IMR-90 (cell line): ENCODE measurements at regions not wholly inside any gene's neighbourhood (a gene's known extent, or its start where the extent isn't known, plus 50 kb on each side); places are given as distances from the start of the nearest gene placed in this dataset.

Experiments
- ATAC-seq: fragments of 200-7000 bp; cut with Tn5 transposase; 2 replicates; pipeline ENCODE4 v1.9.1; 2020; ENCODE audit warnings: low read depth, mild to moderate bottlenecking, moderate library complexity
- BruUV-seq: library from RNA; stranded (reverse); fragments of 400-500 nt; replicated peaks from 2 replicates; lab custom pipeline; 2021; lab: Mats Ljungman, UMichigan
- CTCF ChIA-PET: fragments of 300-600 bp; formaldehyde crosslinking; extraction: SDS; loops from one replicate; lab custom pipeline; 2021; ENCODE audit warnings: antibody characterized with exemption; lab: Yijun Ruan, JAX
- POLR2A ChIA-PET: fragments of 300-600 bp; sonication (Branson Sonifier 250); formaldehyde crosslinking; loops from one replicate; lab custom pipeline; 2022; ENCODE audit warnings: antibody characterized with exemption; ENCODE audit not compliant: unreplicated experiment; lab: Charles Lee
- DNase-seq: peaks from one replicate; pipeline ENCODE4 v3.0.0; 2013
- H2AFZ ChIP-seq: replicated peaks from 2 replicates; pipeline ENCODE3; 2013; ENCODE audit warnings: low read length, mild to moderate bottlenecking; ENCODE audit not compliant: poor library complexity
- H2AK5ac ChIP-seq: 2 replicates; pipeline ENCODE4 v1.6.1; 2013; ENCODE audit warnings: low read depth, low read length, inconsistent platforms
- H2AK9ac ChIP-seq: replicated peaks from 2 replicates; pipeline ENCODE3; 2013; ENCODE audit warnings: mild to moderate bottlenecking, low read depth, low read length, moderate library complexity; ENCODE audit not compliant: poor library complexity
- H2BK120ac ChIP-seq: 2 replicates; pipeline ENCODE4 v1.6.1; 2013; ENCODE audit warnings: low read depth, low read length, inconsistent platforms
- H2BK15ac ChIP-seq: 3 replicates; pipeline ENCODE4 v1.6.1; 2013; ENCODE audit warnings: low read depth, low read length, inconsistent platforms
- H2BK20ac ChIP-seq: 2 replicates; pipeline ENCODE4 v1.6.1; 2013; ENCODE audit warnings: low read depth, mild to moderate bottlenecking, inconsistent platforms, low read length, moderate library complexity
- H2BK5ac ChIP-seq: 2 replicates; pipeline ENCODE4 v1.6.1; 2013; ENCODE audit warnings: mild to moderate bottlenecking, low read depth, low read length, inconsistent platforms; ENCODE audit not compliant: poor library complexity, severe bottlenecking
- H3K14ac ChIP-seq: replicated peaks from 2 replicates; pipeline ENCODE4 v1.6.1; 2013; ENCODE audit warnings: low read depth, low read length, inconsistent platforms
- H3K18ac ChIP-seq: 2 replicates; pipeline ENCODE4 v1.6.1; 2013; ENCODE audit warnings: low read depth, low read length, control low read depth
- H3K23ac ChIP-seq: 2 replicates; pipeline ENCODE4 v1.6.1; 2013; ENCODE audit warnings: low read depth, low read length, inconsistent platforms
- H3K27ac ChIP-seq: 2 replicates; pipeline ENCODE4 v1.5.1; 2013; ENCODE audit warnings: mild to moderate bottlenecking, control low read depth, low read length; ENCODE audit not compliant: insufficient read depth
- H3K27me3 ChIP-seq: 2 replicates; pipeline ENCODE4 v1.6.1; 2013; ENCODE audit warnings: low read length; ENCODE audit not compliant: control insufficient read depth, insufficient read depth
- H3K36me3 ChIP-seq: 2 replicates; pipeline ENCODE4 v1.6.1; 2013; ENCODE audit warnings: low read length, mixed read lengths; ENCODE audit not compliant: control insufficient read depth, insufficient read depth
- H3K4ac ChIP-seq: 2 replicates; pipeline ENCODE4 v1.6.1; 2013; ENCODE audit warnings: low read depth, low read length, inconsistent platforms
- H3K4me1 ChIP-seq: 2 replicates; pipeline ENCODE4 v1.6.1; 2013; ENCODE audit warnings: low read length, mixed read lengths; ENCODE audit not compliant: control insufficient read depth, insufficient read depth
- H3K4me2 ChIP-seq: 2 replicates; pipeline ENCODE4 v1.6.1; 2013; ENCODE audit warnings: low read depth, mild to moderate bottlenecking, control low read depth, low read length, moderate library complexity
- H3K4me3 ChIP-seq: 2 replicates; pipeline ENCODE4 v1.5.1; 2013; ENCODE audit warnings: low read depth, mild to moderate bottlenecking, control low read depth, low read length, moderate library complexity; ENCODE audit not compliant: insufficient read depth
- H3K56ac ChIP-seq: 2 replicates; pipeline ENCODE4 v1.6.1; 2013; ENCODE audit warnings: low read length, inconsistent platforms; ENCODE audit not compliant: insufficient read depth; ENCODE audit errors: extremely low read depth
- H3K79me1 ChIP-seq, 2 experiments: 2 replicates each; pipeline ENCODE4 v1.6.1; 2013; ENCODE audit warnings: low read length in 2 of 2, inconsistent platforms in 1 of 2, low read depth in 1 of 2
- H3K9ac ChIP-seq: 2 replicates; pipeline ENCODE4 v1.6.1; 2013; ENCODE audit warnings: low read depth, low read length, control low read depth
- H3K9me1 ChIP-seq: 2 replicates; pipeline ENCODE4 v1.6.1; 2013; ENCODE audit warnings: low read length, inconsistent platforms; ENCODE audit not compliant: insufficient read depth
- H3K9me3 ChIP-seq: 2 replicates; pipeline ENCODE4 v1.6.1; 2013; ENCODE audit warnings: low read length; ENCODE audit not compliant: control insufficient read depth, insufficient read depth
- H4K20me1 ChIP-seq: 2 replicates; pipeline ENCODE4 v1.6.1; 2013; ENCODE audit warnings: low read length, inconsistent platforms; ENCODE audit not compliant: insufficient read depth
- H4K5ac ChIP-seq: 2 replicates; pipeline ENCODE4 v1.6.1; 2013; ENCODE audit warnings: mild to moderate bottlenecking, low read depth, low read length, control low read depth
- H4K8ac ChIP-seq, 2 experiments: 2 replicates each; pipeline ENCODE4 v1.6.1; 2013; ENCODE audit warnings: low read depth in 2 of 2, low read length in 2 of 2, control low read depth in 1 of 2, inconsistent platforms in 1 of 2
- H4K91ac ChIP-seq: 2 replicates; pipeline ENCODE4 v1.6.1; 2013; ENCODE audit warnings: low read depth, low read length, inconsistent platforms; ENCODE audit not compliant: insufficient read depth
- BHLHE40 ChIP-seq: fragments of 150-350 bp; IDR thresholded peaks from 2 replicates; pipeline ENCODE4 v1.6.1; 2016; ENCODE audit warnings: mild to moderate bottlenecking, low read depth, low read length
- CEBPB ChIP-seq: IDR thresholded peaks from 2 replicates; pipeline ENCODE4 v1.6.1; 2012; ENCODE audit warnings: low read depth, low read length, improper control_type of control experiment
- CHD1 ChIP-seq: IDR thresholded peaks from 2 replicates; pipeline ENCODE4 v1.6.1; 2012; ENCODE audit warnings: low read depth, low read length, improper control_type of control experiment
- FOS ChIP-seq: fragments of 150-350 bp; IDR thresholded peaks from 2 replicates; pipeline ENCODE4 v1.6.1; 2016; ENCODE audit warnings: low read depth, low read length
- MAFK ChIP-seq: IDR thresholded peaks from 2 replicates; pipeline ENCODE4 v1.6.1; 2012; ENCODE audit warnings: low read depth, low read length, improper control_type of control experiment
- MAZ ChIP-seq: IDR thresholded peaks from 2 replicates; pipeline ENCODE4 v1.6.1; 2012; ENCODE audit warnings: low read depth, mild to moderate bottlenecking, low read length, improper control_type of control experiment, moderate library complexity, borderline replicate concordance
- MXI1 ChIP-seq: IDR thresholded peaks from 2 replicates; pipeline ENCODE4 v1.6.1; 2012; ENCODE audit warnings: low read depth, mild to moderate bottlenecking, low read length, moderate library complexity, borderline replicate concordance
- NFE2L2 ChIP-seq: fragments of 150-350 bp; IDR thresholded peaks from 2 replicates; pipeline ENCODE4 v1.6.1; 2016; ENCODE audit warnings: low read depth, mild to moderate bottlenecking, low read length
- POLR2A ChIP-seq: IDR thresholded peaks from 2 replicates; pipeline ENCODE4 v1.6.1; 2012; ENCODE audit warnings: mild to moderate bottlenecking, low read depth, low read length
- RAD21 ChIP-seq: IDR thresholded peaks from 2 replicates; pipeline ENCODE4 v1.6.1; 2012; ENCODE audit warnings: low read length, improper control_type of control experiment
- RCOR1 ChIP-seq: IDR thresholded peaks from 2 replicates; pipeline ENCODE4 v1.6.1; 2012; ENCODE audit warnings: mild to moderate bottlenecking, low read length, improper control_type of control experiment; ENCODE audit not compliant: insufficient replicate concordance
- RFX5 ChIP-seq: IDR thresholded peaks from 2 replicates; pipeline ENCODE4 v1.8.0; 2012; ENCODE audit warnings: low read depth, mild to moderate bottlenecking, low read length, moderate library complexity
- SMC3 ChIP-seq: fragments of 150-350 bp; IDR thresholded peaks from 2 replicates; pipeline ENCODE4 v1.6.1; 2016; ENCODE audit warnings: low read depth, mild to moderate bottlenecking, antibody characterized with exemption, low read length, moderate library complexity
- WGBS, 2 experiments: methylation state at CpG; one replicate each; pipeline versions ENCODE4 v1.1.5 to v1.1.7; 2013; ENCODE audit warnings: missing lambda C conversion rate in 2 of 2; ENCODE audit not compliant: insufficient read length in 1 of 2; ENCODE audit errors: extremely low coverage in 2 of 2; 5-methylcytosine and 5-hydroxymethylcytosine counted together
- dilution Hi-C: fragments of 300-500 bp; cut with HindIII; formaldehyde crosslinking; loops from one replicate; pipeline ENCODE4 v1.14.3; 2018; ENCODE audit warnings: low sequenced_read_pairs; ENCODE audit not compliant: unreplicated experiment
- in situ Hi-C: fragments of 300-500 bp; cut with MboI; formaldehyde crosslinking; loops from 3 replicates; pipeline ENCODE4 v1.14.3; 2019; ENCODE audit warnings: low sequenced_read_pairs, inconsistent platforms, mixed read lengths
- intact Hi-C: fragments of 100-400 bp; cut with micrococcal nuclease; formaldehyde crosslinking; loops from 2 replicates; pipeline ENCODE4 v1.10.0; 2022
- TF ChIP-seq, protein P1 (sequence below): fragments of 150-350 bp; IDR thresholded peaks from 2 replicates; pipeline ENCODE4 v1.6.1; 2017; ENCODE audit warnings: mild to moderate bottlenecking, antibody characterized with exemption, low read length, low read depth
- TF ChIP-seq, protein P2 (sequence below): fragments of 150-350 bp; IDR thresholded peaks from 2 replicates; pipeline ENCODE4 v1.6.1; 2016; ENCODE audit warnings: low read depth, mild to moderate bottlenecking, low read length, moderate library complexity, borderline replicate concordance
- TF ChIP-seq, protein P3 (sequence below): conservative IDR thresholded peaks from 2 replicates; pipeline ENCODE4 v1.5.1; 2012; ENCODE audit warnings: mild to moderate bottlenecking, low read depth, low read length, improper control_type of control experiment

DNA sequence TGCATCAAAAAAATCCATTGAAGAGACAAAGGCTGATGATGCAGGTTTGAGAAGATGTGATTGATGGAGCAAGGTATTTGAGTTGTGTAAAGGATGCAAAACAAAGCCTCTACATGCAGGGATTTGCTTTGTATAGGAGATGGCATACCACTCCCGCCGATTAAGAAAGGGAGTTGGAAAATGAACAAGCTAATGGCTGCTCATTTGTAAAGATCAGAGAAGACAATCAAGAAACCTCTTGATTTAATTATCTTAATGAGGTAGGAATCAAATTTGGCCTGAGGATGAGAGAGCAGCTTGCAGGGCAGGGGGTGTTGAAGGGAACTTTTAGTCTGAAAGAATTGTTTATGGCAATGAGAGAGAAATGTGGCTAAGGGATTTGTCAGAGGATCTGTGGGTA lies 448.2 kb upstream of the ADGRB3 start:
- DNase-seq, result no peak
- Histone ChIP-seq H3K4me1 (no peaks in the 10 kb centered on the region), H3K4me2 (no peak overlapping the region), H2BK120ac (no peak overlapping the region), H2BK5ac (no peak overlapping the region), H2BK15ac (no peak overlapping the region), H3K27me3 (no peaks in the 10 kb centered on the region), H3K27ac (no peak overlapping the region), H2AFZ (no peak overlapping the region), H3K14ac (no peak overlapping the region), H4K8ac (no peak overlapping the region), H4K5ac (no peak overlapping the region), H2BK20ac (no peak overlapping the region), H3K4me3 (no peak overlapping the region), H3K36me3 (no peaks in the 10 kb centered on the region), H4K91ac (no peak overlapping the region), H3K79me1 (no peaks in the 10 kb centered on the region), H4K20me1 (no peaks in the 10 kb centered on the region), H2AK5ac (no peak overlapping the region), H3K9me1 (no peaks in the 10 kb centered on the region), H3K56ac (no peak overlapping the region), H3K4ac (no peak overlapping the region), H3K9me3 (0 out of 2 replicates have a peak, but pooled peaks cover 2% of the 10 kb centered on the region), H3K23ac (no peak overlapping the region), H2AK9ac (no peak overlapping the region), H3K18ac (no peak overlapping the region), H3K9ac (no peak overlapping the region)
- no peak for ATAC-seq
- WGBS, 2 experiments, result no CpG with 5 or more reads among the region's 2 CpGs
- BruUV-seq, result no TSS peak
- no peak for TF ChIP-seq SMC3
- no peak for TF ChIP-seq RCOR1
- TF ChIP-seq, protein P1, sequence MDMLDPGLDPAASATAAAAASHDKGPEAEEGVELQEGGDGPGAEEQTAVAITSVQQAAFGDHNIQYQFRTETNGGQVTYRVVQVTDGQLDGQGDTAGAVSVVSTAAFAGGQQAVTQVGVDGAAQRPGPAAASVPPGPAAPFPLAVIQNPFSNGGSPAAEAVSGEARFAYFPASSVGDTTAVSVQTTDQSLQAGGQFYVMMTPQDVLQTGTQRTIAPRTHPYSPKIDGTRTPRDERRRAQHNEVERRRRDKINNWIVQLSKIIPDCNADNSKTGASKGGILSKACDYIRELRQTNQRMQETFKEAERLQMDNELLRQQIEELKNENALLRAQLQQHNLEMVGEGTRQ, result no peak
- TF ChIP-seq BHLHE40, result no peak
- TF ChIP-seq NFE2L2, result no peak
- TF ChIP-seq, protein P2, sequence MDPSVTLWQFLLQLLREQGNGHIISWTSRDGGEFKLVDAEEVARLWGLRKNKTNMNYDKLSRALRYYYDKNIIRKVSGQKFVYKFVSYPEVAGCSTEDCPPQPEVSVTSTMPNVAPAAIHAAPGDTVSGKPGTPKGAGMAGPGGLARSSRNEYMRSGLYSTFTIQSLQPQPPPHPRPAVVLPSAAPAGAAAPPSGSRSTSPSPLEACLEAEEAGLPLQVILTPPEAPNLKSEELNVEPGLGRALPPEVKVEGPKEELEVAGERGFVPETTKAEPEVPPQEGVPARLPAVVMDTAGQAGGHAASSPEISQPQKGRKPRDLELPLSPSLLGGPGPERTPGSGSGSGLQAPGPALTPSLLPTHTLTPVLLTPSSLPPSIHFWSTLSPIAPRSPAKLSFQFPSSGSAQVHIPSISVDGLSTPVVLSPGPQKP, result no peak
- TF ChIP-seq MXI1, result no peak
- no peak for TF ChIP-seq RAD21
- TF ChIP-seq RFX5, result no peak
- no peak for TF ChIP-seq MAFK
- TF ChIP-seq MAZ, result no peak
- no peak for TF ChIP-seq FOS
- TF ChIP-seq CHD1, result no peak
- TF ChIP-seq, protein P3, sequence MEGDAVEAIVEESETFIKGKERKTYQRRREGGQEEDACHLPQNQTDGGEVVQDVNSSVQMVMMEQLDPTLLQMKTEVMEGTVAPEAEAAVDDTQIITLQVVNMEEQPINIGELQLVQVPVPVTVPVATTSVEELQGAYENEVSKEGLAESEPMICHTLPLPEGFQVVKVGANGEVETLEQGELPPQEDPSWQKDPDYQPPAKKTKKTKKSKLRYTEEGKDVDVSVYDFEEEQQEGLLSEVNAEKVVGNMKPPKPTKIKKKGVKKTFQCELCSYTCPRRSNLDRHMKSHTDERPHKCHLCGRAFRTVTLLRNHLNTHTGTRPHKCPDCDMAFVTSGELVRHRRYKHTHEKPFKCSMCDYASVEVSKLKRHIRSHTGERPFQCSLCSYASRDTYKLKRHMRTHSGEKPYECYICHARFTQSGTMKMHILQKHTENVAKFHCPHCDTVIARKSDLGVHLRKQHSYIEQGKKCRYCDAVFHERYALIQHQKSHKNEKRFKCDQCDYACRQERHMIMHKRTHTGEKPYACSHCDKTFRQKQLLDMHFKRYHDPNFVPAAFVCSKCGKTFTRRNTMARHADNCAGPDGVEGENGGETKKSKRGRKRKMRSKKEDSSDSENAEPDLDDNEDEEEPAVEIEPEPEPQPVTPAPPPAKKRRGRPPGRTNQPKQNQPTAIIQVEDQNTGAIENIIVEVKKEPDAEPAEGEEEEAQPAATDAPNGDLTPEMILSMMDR, result no peak
- TF ChIP-seq POLR2A, result no peak
- TF ChIP-seq CEBPB, result no peak
- intact Hi-C loops (no loop called here), in situ Hi-C loops (loop anchor here (25.0 kb wide), 1 partner anchor 100 kb away; no protein-coding TSS in a partner anchor), dilution Hi-C loops (no loop called here)
- POLR2A ChIA-PET, result no interaction called here
- CTCF ChIA-PET, result no interaction called here
